Breast epithelium (tissue), 4 donors: ENCODE measurements at regions not wholly inside any gene's neighbourhood (a gene's known extent, or its start where the extent isn't known, plus 50 kb on each side); places are given as distances from the start of the nearest gene placed in this dataset.
A peak's percentile ranks its signal among the peaks of the same experiment; 100 is the strongest.

ENCODE experiments used
- DNase-seq, 2 donors: peaks; one replicate each; pipeline ENCODE4 v3.0.0-alpha.2; 2019; ENCODE audit warnings: low spot score in 2 of 2
- H3K27ac ChIP-seq, 2 donors: fragments of 200-600 bp; sonication (generic) in 1 of 2; one replicate each; pipeline ENCODE4 v1.5.1; 2016 to 2019; ENCODE audit warnings: mild to moderate bottlenecking in 1 of 2
- H3K27me3 ChIP-seq, 2 donors: fragments of 200-600 bp; sonication (generic) in 1 of 2; one replicate each; pipeline versions ENCODE4 v1.5.1 to v1.6.0; 2017 to 2019; ENCODE audit warnings: control low read depth in 1 of 2, mild to moderate bottlenecking in 1 of 2
- H3K36me3 ChIP-seq: fragments of 200-600 bp; one replicate; pipeline ENCODE4 v1.5.1; 2019
- H3K4me1 ChIP-seq, 2 donors: fragments of 200-600 bp; sonication (generic); one replicate each; pipeline ENCODE4 v1.5.1; 2016 to 2019; ENCODE audit warnings: control low read depth in 1 of 2
- H3K4me3 ChIP-seq, 3 donors: fragments of 200-600 bp; sonication (generic); 1 replicate in 2 of 3; 2 replicates in 1 of 3; pipeline ENCODE4 v1.5.1; 2016 to 2019; ENCODE audit warnings: mild to moderate bottlenecking in 3 of 3, moderate library complexity in 2 of 3
- H3K9me3 ChIP-seq, 2 donors: fragments of 200-600 bp; sonication (generic) in 1 of 2; one replicate each; pipeline ENCODE4 v1.5.1; 2016 to 2019; ENCODE audit warnings: control low read depth in 1 of 2
- POLR2A ChIP-seq: fragments of 450-650 bp; IDR thresholded peaks from one replicate; pipeline ENCODE4 v1.6.1; 2016; ENCODE audit warnings: antibody characterized with exemption, mild to moderate bottlenecking, moderate library complexity
- POLR2AphosphoS5 ChIP-seq, 3 donors: sonication (generic); formaldehyde crosslinking; IDR thresholded peaks; one replicate each; pipeline ENCODE4 v1.6.1; 2017; ENCODE audit warnings: antibody characterized with exemption in 3 of 3
- intact Hi-C: fragments of 100-400 bp; cut with DNase I; formaldehyde crosslinking; loops from one replicate; pipeline ENCODE4 v1.15.1; 2023; ENCODE audit warnings: low total_unique reads
- TF ChIP-seq, protein P1 (sequence below), 3 donors: fragments of 450-650 bp; IDR thresholded peaks; one replicate each; pipeline ENCODE4 v1.5.1; 2016 to 2017; ENCODE audit warnings: antibody characterized with exemption in 3 of 3, mild to moderate bottlenecking in 3 of 3, moderate library complexity in 3 of 3

- intact Hi-C loops = no loop called here
These were observed 142.0 kb upstream of the PELI2 start for GRCh38 chr14:55976219-55976618.

DNA sequence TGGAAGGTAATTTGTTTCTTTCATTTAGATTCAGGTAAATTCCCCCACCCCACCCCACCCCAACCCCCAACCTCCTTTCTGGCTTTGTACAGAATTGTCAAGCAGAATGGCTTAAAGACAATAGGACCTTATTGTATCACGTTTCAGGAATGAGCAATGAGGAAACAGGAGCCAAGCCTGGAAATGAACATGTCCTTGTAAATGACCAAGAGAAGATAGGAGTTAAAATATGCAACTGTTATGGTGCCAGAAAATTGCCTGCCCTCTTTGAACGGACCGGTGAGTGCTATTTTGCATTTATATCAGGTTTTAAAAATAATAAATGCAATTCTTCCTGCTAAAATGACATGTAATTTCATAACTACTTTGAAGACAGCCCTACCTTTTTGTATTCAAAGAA lies 141.6 kb upstream of the PELI2 start:
- DNase-seq = no peak
- no peaks in the 10 kb centered on the region for H3K27me3 ChIP-seq
- TF ChIP-seq, protein P1, sequence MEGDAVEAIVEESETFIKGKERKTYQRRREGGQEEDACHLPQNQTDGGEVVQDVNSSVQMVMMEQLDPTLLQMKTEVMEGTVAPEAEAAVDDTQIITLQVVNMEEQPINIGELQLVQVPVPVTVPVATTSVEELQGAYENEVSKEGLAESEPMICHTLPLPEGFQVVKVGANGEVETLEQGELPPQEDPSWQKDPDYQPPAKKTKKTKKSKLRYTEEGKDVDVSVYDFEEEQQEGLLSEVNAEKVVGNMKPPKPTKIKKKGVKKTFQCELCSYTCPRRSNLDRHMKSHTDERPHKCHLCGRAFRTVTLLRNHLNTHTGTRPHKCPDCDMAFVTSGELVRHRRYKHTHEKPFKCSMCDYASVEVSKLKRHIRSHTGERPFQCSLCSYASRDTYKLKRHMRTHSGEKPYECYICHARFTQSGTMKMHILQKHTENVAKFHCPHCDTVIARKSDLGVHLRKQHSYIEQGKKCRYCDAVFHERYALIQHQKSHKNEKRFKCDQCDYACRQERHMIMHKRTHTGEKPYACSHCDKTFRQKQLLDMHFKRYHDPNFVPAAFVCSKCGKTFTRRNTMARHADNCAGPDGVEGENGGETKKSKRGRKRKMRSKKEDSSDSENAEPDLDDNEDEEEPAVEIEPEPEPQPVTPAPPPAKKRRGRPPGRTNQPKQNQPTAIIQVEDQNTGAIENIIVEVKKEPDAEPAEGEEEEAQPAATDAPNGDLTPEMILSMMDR (IDR thresholded peaks at IDR 0.05) = no peak
- no peak for TF ChIP-seq POLR2A
- TF ChIP-seq POLR2AphosphoS5 (IDR thresholded peaks at IDR 0.05) = no peak
- no peaks in the 10 kb centered on the region for H3K36me3 ChIP-seq
- H3K4me1 ChIP-seq = peaks cover 0 to 9% of the 10 kb centered on the region in 2 donors
- H3K4me3 ChIP-seq = no peak overlapping the region
- intact Hi-C loops = no loop called here
- H3K27ac ChIP-seq = peak overlapping the region in 1 of 2 donors; percentile 30
- peaks cover 0 to 7% of the 10 kb centered on the region in 2 donors for H3K9me3 ChIP-seq

More at GRCh38 chr14:55976219-55976618, 142.0 kb upstream of the PELI2 start:
- Histone ChIP-seq H3K27me3 (no peaks in the 10 kb centered on the region), H3K9me3 (peaks cover 0 to 6% of the 10 kb centered on the region in 2 donors), H3K36me3 (no peaks in the 10 kb centered on the region), H3K27ac (peak overlapping the region in 1 of 2 donors; percentile 26), H3K4me1 (peaks cover 0 to 9% of the 10 kb centered on the region in 2 donors), H3K4me3 (no peak overlapping the region)
- no peak for TF ChIP-seq POLR2A
- TF ChIP-seq, protein P1 (IDR thresholded peaks at IDR 0.05) = no peak
- no peak for TF ChIP-seq POLR2AphosphoS5 (IDR thresholded peaks at IDR 0.05)
- no peak for DNase-seq

DNA sequence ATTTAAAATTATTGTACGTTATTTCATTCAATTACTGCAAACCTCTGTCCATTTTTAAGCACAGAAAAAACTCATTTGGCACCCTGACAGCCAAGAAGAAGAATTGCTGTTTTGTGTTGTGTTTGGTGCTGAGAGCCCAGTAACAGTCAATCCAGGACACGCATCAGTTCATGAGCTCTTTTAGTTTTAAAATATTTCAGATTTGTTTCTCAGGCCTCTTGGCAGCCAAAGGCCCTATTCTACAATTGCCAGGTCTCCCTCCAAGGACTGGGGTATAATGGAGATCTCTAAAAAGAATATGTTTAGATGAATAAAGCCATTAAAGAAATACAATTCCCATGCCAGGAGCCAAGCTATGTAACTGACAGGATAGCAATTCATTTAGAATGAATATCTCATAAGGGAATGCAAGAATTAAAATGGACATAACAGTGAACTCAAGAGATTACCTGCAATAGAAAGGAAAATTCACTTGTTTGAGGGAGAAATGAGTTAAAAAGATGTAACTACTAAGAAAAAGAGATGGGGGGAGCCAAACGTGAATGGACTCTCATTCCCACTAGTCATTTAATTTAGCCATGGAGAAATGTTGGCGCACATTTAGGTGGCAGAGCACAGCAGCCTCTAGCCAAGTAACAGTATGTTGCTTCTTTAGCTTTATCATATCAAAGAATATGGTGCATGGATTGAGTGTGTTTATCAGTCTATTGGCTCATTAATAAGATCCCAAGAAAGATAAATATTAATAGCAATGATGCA lies 140.6 kb upstream of the PELI2 start:
- DNase-seq = no peak
- no peak for TF ChIP-seq POLR2A
- peaks cover 0 to 9% of the 10 kb centered on the region in 2 donors for H3K4me1 ChIP-seq
- H3K36me3 ChIP-seq = no peaks in the 10 kb centered on the region
- no peak overlapping the region for H3K4me3 ChIP-seq
- H3K27ac ChIP-seq = peak overlapping the region in 1 of 2 donors; percentile 30
- intact Hi-C loops = no loop called here
- H3K9me3 ChIP-seq = peaks cover 0 to 7% of the 10 kb centered on the region in 2 donors
- H3K27me3 ChIP-seq = no peaks in the 10 kb centered on the region

DNA sequence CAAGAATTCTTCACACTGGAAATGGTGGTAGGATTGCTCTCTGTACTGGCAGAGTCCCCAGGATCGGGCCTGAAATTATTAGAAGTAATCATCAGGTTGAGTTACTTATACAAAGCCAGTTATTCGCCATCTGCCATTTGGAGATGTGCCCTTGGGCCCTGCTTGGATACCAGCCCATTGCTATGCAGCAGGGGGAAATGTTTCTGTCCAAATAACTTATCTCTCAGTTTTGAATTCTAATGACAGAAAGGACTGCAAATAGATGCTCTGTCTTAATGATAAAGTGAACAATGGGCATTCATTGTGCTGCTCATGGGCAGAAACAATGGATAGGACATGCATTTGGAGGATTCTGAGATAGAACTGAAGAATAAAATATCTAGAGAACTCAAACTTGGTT lies 139.1 kb upstream of the PELI2 start:
- Histone ChIP-seq H3K4me3 (no peak overlapping the region), H3K27me3 (no peaks in the 10 kb centered on the region), H3K4me1 (peaks cover 0 to 9% of the 10 kb centered on the region in 2 donors), H3K27ac (no peak overlapping the region), H3K36me3 (no peaks in the 10 kb centered on the region), H3K9me3 (peaks cover 0 to 7% of the 10 kb centered on the region in 2 donors)
- TF ChIP-seq POLR2A (no peak), POLR2AphosphoS5 (IDR thresholded peaks at IDR 0.05) (no peak)
- TF ChIP-seq, protein P1 (IDR thresholded peaks at IDR 0.05) = no peak
- intact Hi-C loops = no loop called here
- no peak for DNase-seq

DNA sequence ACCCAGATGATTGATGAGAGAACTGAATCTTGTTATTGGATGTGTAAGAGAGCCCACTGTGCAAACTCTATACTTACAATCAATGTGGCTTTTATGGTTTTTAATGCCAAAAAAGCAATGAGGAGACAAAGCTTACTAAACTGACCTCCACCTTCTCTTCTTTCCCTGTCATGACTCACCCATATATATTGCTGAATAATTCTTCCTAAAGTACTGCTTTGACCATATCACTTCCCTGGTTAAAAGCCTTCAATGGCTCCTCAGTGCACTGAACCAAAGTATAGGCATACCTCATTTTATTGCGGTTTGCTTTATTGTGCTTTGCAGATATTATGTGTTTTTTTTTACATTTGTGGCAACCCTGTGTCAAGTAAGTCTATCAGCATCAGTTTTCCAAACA lies 138.4 kb upstream of the PELI2 start:
- no peaks in the 10 kb centered on the region for H3K36me3 ChIP-seq
- peaks cover 0 to 7% of the 10 kb centered on the region in 2 donors for H3K9me3 ChIP-seq
- peaks cover 0 to 9% of the 10 kb centered on the region in 2 donors for H3K4me1 ChIP-seq
- intact Hi-C loops = no loop called here
- no peak overlapping the region for H3K4me3 ChIP-seq
- H3K27ac ChIP-seq = no peak overlapping the region
- DNase-seq = no peak
- no peaks in the 10 kb centered on the region for H3K27me3 ChIP-seq
- TF ChIP-seq POLR2A = no peak
- TF ChIP-seq, protein P1 (IDR thresholded peaks at IDR 0.05) = no peak
- no peak for TF ChIP-seq POLR2AphosphoS5 (IDR thresholded peaks at IDR 0.05)
